Activated CD8-positive, alpha-beta T cell treated with anti-CD3 and anti-CD28 coated beads, Interleukin-2, amount 10 ng/mL, durations not matched to agents 7 days and 5 days (primary cell): ENCODE measurements at regions not wholly inside any gene's neighbourhood (a gene's known extent, or its start where the extent isn't known, plus 50 kb on each side); places are given as distances from the start of the nearest gene placed in this dataset.
A peak's percentile ranks its signal among the peaks of the same experiment; 100 is the strongest.

Experiments
- ATAC-seq: fragments of 150-1000 bp; cut with Tn5 transposase; one replicate; pipeline ENCODE4 v1.10.0; 2021; ENCODE audit warnings: moderate library complexity
- CTCF ChIA-PET: fragments of 350-600 bp; sonication (Branson Sonifier 250); formaldehyde crosslinking; loops from one replicate; lab custom pipeline; 2021; ENCODE audit warnings: antibody characterized with exemption; lab: Charles Lee
- POLR2A ChIA-PET: fragments of 350-600 bp; sonication (Branson Sonifier 250); formaldehyde crosslinking; loops from one replicate; lab custom pipeline; 2021; ENCODE audit warnings: antibody characterized with exemption; lab: Charles Lee
- DNase-seq: peaks from one replicate; pipeline ENCODE4 v3.0.0-alpha.2; 2020
- H3K27ac Mint-ChIP-seq: one replicate; pipeline ENCODE4 v1.8.0; 2021; ENCODE audit warnings: mild to moderate bottlenecking, mixed read lengths
- H3K27me3 Mint-ChIP-seq: one replicate; pipeline ENCODE4 v1.8.0; 2021; ENCODE audit warnings: low read depth, mixed read lengths
- H3K36me3 Mint-ChIP-seq: one replicate; pipeline ENCODE4 v1.8.0; 2021; ENCODE audit warnings: low read depth, mixed read lengths
- H3K4me1 Mint-ChIP-seq: one replicate; pipeline ENCODE4 v1.8.0; 2021; ENCODE audit warnings: low read depth, mixed read lengths
- H3K4me3 Mint-ChIP-seq: one replicate; pipeline ENCODE4 v1.8.0; 2021; ENCODE audit warnings: mild to moderate bottlenecking, mixed read lengths
- H3K9me3 Mint-ChIP-seq: one replicate; pipeline ENCODE4 v1.8.0; 2022; ENCODE audit warnings: mixed read lengths; ENCODE audit not compliant: insufficient read depth

- H3K4me1 Mint-ChIP-seq: peaks cover 6% of the 10 kb centered on the region
- peaks cover 34% of the 10 kb centered on the region for H3K27me3 Mint-ChIP-seq
- H3K9me3 Mint-ChIP-seq: no peaks in the 10 kb centered on the region
- H3K27ac Mint-ChIP-seq: no peak overlapping the region
- ATAC-seq (no peak), DNase-seq (no peak)
- POLR2A ChIA-PET: no interaction called here
- CTCF ChIA-PET: interaction anchor here (0.6 to 2.7 kb wide), 34 partner anchors 10 to 1242 kb away, joined by 3 to 23 read pairs (median 4); no protein-coding TSS in a partner anchor
- no peaks in the 10 kb centered on the region for H3K36me3 Mint-ChIP-seq
- peak overlapping the region; percentile 9 for H3K4me3 Mint-ChIP-seq
Measured at GRCh38 chr10:118458957-118459641, 117.0 kb upstream of the FAM204A start.

GRCh38 chr10:118457824-118458428 is 115.8 kb upstream of the FAM204A start:
- ChIA-PET POLR2A (no interaction called here), CTCF (interaction anchor here (0.6 to 2.7 kb wide), 8 partner anchors 18 to 1241 kb away, joined by 3 to 23 read pairs (median 6); no protein-coding TSS in a partner anchor)
- H3K27ac Mint-ChIP-seq: no peak overlapping the region
- peaks cover 31% of the 10 kb centered on the region for H3K27me3 Mint-ChIP-seq
- ATAC-seq (no peak), DNase-seq (no peak)
- no peaks in the 10 kb centered on the region for H3K36me3 Mint-ChIP-seq
- H3K9me3 Mint-ChIP-seq: no peaks in the 10 kb centered on the region
- H3K4me3 Mint-ChIP-seq: no peak overlapping the region
- peaks cover 6% of the 10 kb centered on the region for H3K4me1 Mint-ChIP-seq

GRCh38 chr10:118455181-118455695 is 113.1 kb upstream of the FAM204A start:
- Mint-ChIP-seq H3K4me1 (peaks cover 6% of the 10 kb centered on the region), H3K4me3 (no peak overlapping the region), H3K9me3 (peaks cover 3% of the 10 kb centered on the region), H3K27me3 (peaks cover 33% of the 10 kb centered on the region), H3K27ac (no peak overlapping the region), H3K36me3 (no peaks in the 10 kb centered on the region)
- DNase-seq (no peak), ATAC-seq (no peak)
- ChIA-PET CTCF (no interaction called here), POLR2A (no interaction called here)

GRCh38 chr10:118454211-118454610 is 112.1 kb upstream of the FAM204A start:
- peaks cover 2% of the 10 kb centered on the region for H3K4me1 Mint-ChIP-seq
- H3K9me3 Mint-ChIP-seq: peaks cover 3% of the 10 kb centered on the region
- CTCF ChIA-PET: no interaction called here
- no peak overlapping the region for H3K4me3 Mint-ChIP-seq
- ATAC-seq (no peak), DNase-seq (no peak)
- peaks cover 39% of the 10 kb centered on the region for H3K27me3 Mint-ChIP-seq
- no peak overlapping the region for H3K27ac Mint-ChIP-seq
- POLR2A ChIA-PET: no interaction called here
- no peaks in the 10 kb centered on the region for H3K36me3 Mint-ChIP-seq

- H3K4me3 Mint-ChIP-seq: no peak overlapping the region
- peaks cover 37% of the 10 kb centered on the region for H3K27me3 Mint-ChIP-seq
- no peaks in the 10 kb centered on the region for H3K36me3 Mint-ChIP-seq
- DNase-seq (no peak), ATAC-seq (no peak)
- H3K4me1 Mint-ChIP-seq: no peaks in the 10 kb centered on the region
- H3K9me3 Mint-ChIP-seq: peaks cover 3% of the 10 kb centered on the region
- no peak overlapping the region for H3K27ac Mint-ChIP-seq
- ChIA-PET POLR2A (no interaction called here), CTCF (no interaction called here)
Measured at GRCh38 chr10:118452098-118452497, 110.0 kb upstream of the FAM204A start.

GRCh38 chr10:118449521-118449920 is 107.4 kb upstream of the FAM204A start:
- Mint-ChIP-seq H3K4me1 (no peaks in the 10 kb centered on the region), H3K9me3 (peaks cover 3% of the 10 kb centered on the region), H3K27me3 (peaks cover 35% of the 10 kb centered on the region), H3K4me3 (no peak overlapping the region), H3K27ac (no peak overlapping the region), H3K36me3 (no peaks in the 10 kb centered on the region)
- DNase-seq (no peak), ATAC-seq (no peak)
- CTCF ChIA-PET: interaction anchor here (3.8 kb wide), 1 partner anchor 10 kb away, joined by 22 read pairs; no protein-coding TSS in a partner anchor
- POLR2A ChIA-PET: no interaction called here

GRCh38 chr10:118448744-118449143 is 106.6 kb upstream of the FAM204A start:
- Mint-ChIP-seq H3K36me3 (no peaks in the 10 kb centered on the region), H3K4me1 (no peaks in the 10 kb centered on the region), H3K27me3 (peaks cover 35% of the 10 kb centered on the region), H3K4me3 (no peak overlapping the region), H3K9me3 (peaks cover 3% of the 10 kb centered on the region), H3K27ac (no peak overlapping the region)
- ATAC-seq: no peak
- CTCF ChIA-PET: interaction anchor here (3.8 kb wide), 1 partner anchor 11 kb away, joined by 22 read pairs; no protein-coding TSS in a partner anchor
- no peak for DNase-seq
- POLR2A ChIA-PET: no interaction called here

GRCh38 chr10:118447478-118448270 is 105.5 kb upstream of the FAM204A start:
- ATAC-seq (no peak), DNase-seq (no peak)
- Mint-ChIP-seq H3K27ac (no peak overlapping the region), H3K36me3 (no peaks in the 10 kb centered on the region), H3K9me3 (peaks cover 3% of the 10 kb centered on the region), H3K27me3 (peaks cover 32% of the 10 kb centered on the region), H3K4me1 (no peaks in the 10 kb centered on the region), H3K4me3 (no peak overlapping the region)
- CTCF ChIA-PET: interaction anchor here (3.8 kb wide), 1 partner anchor 12 kb away, joined by 22 read pairs; no protein-coding TSS in a partner anchor
- POLR2A ChIA-PET: no interaction called here

- CTCF ChIA-PET: no interaction called here
- Mint-ChIP-seq H3K36me3 (no peaks in the 10 kb centered on the region), H3K9me3 (no peaks in the 10 kb centered on the region), H3K4me3 (no peak overlapping the region), H3K4me1 (no peaks in the 10 kb centered on the region), H3K27me3 (peaks cover 29% of the 10 kb centered on the region), H3K27ac (no peak overlapping the region)
- DNase-seq (no peak), ATAC-seq (no peak)
- POLR2A ChIA-PET: no interaction called here
Measured at GRCh38 chr10:118445535-118445934, 103.4 kb upstream of the FAM204A start.

- no peak overlapping the region for H3K4me3 Mint-ChIP-seq
- DNase-seq (no peak), ATAC-seq (no peak)
- peaks cover 33% of the 10 kb centered on the region for H3K27me3 Mint-ChIP-seq
- no peak overlapping the region for H3K27ac Mint-ChIP-seq
- H3K4me1 Mint-ChIP-seq: no peaks in the 10 kb centered on the region
- H3K36me3 Mint-ChIP-seq: no peaks in the 10 kb centered on the region
- ChIA-PET POLR2A (no interaction called here), CTCF (no interaction called here)
- no peaks in the 10 kb centered on the region for H3K9me3 Mint-ChIP-seq
Measured at GRCh38 chr10:118444069-118444468, 101.9 kb upstream of the FAM204A start.

- Mint-ChIP-seq H3K4me1 (no peaks in the 10 kb centered on the region), H3K4me3 (no peak overlapping the region), H3K9me3 (no peaks in the 10 kb centered on the region), H3K27me3 (peaks cover 41% of the 10 kb centered on the region), H3K27ac (no peak overlapping the region), H3K36me3 (no peaks in the 10 kb centered on the region)
- no peak for DNase-seq
- CTCF ChIA-PET: no interaction called here
- no peak for ATAC-seq
- POLR2A ChIA-PET: no interaction called here
Measured at GRCh38 chr10:118442032-118442431, 99.9 kb upstream of the FAM204A start.
